HG03139 (cell line): ENCODE measurements at regions not wholly inside any gene's neighbourhood (a gene's known extent, or its start where the extent isn't known, plus 50 kb on each side); places are given as distances from the start of the nearest gene placed in this dataset.
"Not testable (repeated sequence)": the region's sequence is repeated elsewhere in the genome, so short reads cannot be mapped to it uniquely, and the experiment has no call there.

ENCODE experiments used
- ATAC-seq: cut with Tn5 transposase; IDR thresholded peaks from one replicate; pipeline ENCODE4 v1.9.1; 2021; ENCODE audit not compliant: unreplicated experiment

DNA sequence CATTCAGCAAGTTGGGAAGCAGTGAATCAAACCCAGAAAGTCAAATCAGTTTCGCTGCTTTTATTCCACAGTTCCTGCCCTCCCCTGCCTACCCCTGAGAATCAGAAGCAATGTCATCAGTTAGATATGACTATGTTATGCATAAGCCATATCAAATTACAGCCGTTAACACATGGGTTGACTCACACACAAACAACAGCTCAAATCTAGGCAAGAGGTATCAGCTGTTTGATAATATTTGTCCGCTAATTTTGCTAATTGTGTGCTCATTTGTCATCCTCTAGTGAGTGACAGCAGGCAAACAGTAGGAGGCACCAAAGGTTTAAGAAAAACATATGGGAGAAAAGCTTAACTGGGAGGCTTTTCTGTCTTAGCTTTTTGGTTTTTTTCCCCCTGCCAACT is 327.4 kb upstream of the CCL2 start:
- no peak for ATAC-seq

- ATAC-seq, result no peak
Measured at GRCh38 chr17:33929181-33929724, 325.8 kb upstream of the CCL2 start.

GRCh38 chr17:33931148-33931814 is 323.8 kb upstream of the CCL2 start:
- ATAC-seq, result not testable (repeated sequence)

DNA sequence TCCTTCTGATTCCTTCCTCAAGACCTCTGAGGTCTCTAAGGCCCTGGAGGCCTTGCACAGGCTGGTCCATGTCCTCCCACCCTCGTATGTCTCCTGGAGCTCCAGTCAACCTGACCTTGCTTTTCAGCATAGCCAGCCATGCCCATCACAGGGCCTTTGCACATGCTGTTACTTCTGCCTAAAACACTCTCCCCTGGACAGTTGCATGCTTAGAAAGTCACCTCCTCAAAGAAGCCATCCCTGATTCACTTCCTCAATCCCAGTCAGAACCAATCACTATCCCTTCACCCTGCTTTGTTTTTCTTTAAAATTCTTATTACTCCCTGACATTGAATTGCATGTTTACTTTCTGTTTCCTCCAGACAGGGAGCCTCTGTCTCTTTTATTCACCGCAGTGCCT is 322.1 kb upstream of the CCL2 start:
- ATAC-seq, result no peak

GRCh38 chr17:33933576-33933975 is 321.5 kb upstream of the CCL2 start:
- no peak for ATAC-seq

- ATAC-seq, result no peak
Measured at GRCh38 chr17:33934696-33935095, 320.4 kb upstream of the CCL2 start.

- ATAC-seq, result no peak
Measured at GRCh38 chr17:33935822-33936221, 319.3 kb upstream of the CCL2 start.

- ATAC-seq, result no peak
Measured at GRCh38 chr17:33936764-33937163, 318.3 kb upstream of the CCL2 start.

DNA sequence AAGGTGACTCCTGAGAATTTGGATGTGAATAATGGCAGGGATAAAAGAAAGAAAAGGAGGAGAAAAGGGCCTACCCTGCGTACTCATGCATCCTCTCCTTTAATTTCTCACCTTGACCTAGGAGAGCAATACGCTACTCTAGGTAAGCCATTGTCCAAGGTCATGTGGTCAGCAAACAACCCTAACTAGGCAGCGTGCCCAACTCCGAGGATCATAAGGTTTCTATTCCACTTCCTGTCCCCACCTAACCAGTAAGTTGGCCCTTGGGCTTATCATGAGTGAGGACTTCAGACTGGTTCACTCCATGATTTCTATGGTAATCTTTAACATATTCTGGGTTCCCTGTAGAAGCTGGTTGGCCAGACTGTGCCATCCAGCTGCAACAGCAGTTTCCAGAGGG is 315.1 kb upstream of the CCL2 start:
- ATAC-seq, result no peak

GRCh38 chr17:33940769-33941370 is 314.2 kb upstream of the CCL2 start:
- ATAC-seq, result no peak

DNA sequence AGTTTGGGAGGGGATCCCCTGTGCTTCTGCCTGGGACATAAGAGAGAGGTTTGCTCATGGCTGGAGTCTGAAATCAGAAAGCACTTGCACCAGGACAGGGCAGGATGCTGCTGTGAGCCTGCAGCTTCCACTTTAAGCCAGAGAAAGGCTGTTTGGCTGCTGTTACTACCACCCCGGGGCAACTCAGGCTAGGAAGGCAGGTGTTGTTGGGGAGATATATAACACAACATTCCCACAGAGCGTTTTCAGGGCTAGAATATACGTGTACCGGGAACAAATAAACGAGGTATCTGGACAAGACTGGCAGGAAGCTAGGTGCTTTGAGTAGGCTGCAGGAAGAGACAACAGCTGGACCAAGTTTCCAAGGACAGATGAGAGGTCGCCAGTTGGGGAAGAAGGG is 313.3 kb upstream of the CCL2 start:
- ATAC-seq, result no peak

- no peak for ATAC-seq
Measured at GRCh38 chr17:33942414-33942813, 312.7 kb upstream of the CCL2 start.

- no peak for ATAC-seq
Measured at GRCh38 chr17:33944412-33944811, 310.7 kb upstream of the CCL2 start.

GRCh38 chr17:33944826-33945225 is 310.3 kb upstream of the CCL2 start:
- ATAC-seq, result no peak

DNA sequence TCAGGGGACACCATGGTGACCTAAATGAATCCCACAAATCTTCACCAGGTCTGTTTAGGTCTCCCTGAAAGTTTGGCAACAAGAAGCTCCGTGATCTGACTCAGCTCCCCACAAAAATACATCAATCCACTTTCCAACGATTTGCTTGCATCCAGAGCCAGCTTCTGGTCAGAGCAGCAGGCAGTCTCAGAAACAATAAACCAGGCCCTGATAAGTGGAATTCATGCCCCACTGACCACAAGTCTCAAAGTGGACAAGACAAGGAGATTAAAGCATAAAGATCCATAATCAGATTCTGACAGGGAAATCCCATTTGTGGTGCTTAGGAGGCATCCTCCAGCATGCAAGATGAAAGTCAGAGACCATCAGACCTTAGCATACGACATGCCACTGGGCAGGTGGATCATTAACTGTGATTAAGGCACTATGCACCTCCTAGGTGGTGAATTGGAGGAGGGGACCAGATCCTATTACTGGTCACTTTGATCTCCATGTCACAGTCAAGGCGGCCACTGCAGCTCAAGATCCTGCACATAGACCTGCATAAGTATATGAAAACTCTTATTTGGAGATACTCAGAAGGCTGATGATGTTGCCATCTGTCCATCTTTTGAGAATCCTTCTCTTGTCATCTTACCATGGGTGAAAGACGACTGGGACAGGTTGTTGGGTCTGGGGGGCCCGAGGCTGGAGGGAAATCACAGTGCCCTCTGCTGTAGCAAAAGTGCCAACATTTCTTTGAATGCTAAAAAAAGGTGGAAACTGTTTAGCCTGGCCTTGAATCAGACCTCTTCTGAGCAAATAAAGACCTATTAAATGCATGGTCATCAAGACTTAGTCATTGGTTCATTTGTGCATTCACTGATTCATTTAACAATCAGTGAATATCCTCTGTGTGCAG is 309.2 kb upstream of the CCL2 start:
- no peak for ATAC-seq

GRCh38 chr17:33947762-33948161 is 307.3 kb upstream of the CCL2 start:
- ATAC-seq, result no peak

DNA sequence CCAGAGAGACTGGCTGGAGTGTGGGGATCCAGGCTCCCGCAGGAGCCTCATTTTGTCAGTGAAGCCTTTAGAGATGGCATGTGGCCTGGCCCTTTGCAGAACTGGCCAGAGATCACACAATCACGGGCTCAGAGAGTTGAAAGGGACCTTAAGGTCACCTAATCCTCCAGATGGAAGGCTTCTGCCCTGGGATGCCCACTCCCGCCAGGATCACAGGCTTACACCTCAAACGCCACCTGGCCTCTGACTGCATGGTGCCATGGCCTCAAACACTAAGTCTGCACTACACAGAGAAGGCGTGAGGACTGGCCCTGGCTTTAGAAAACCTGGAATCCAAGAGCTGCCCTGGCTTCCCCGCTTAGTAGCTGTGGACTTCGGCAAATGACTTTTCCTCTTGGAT is 306.8 kb upstream of the CCL2 start:
- no peak for ATAC-seq

GRCh38 chr17:33949100-33949499 is 306.0 kb upstream of the CCL2 start:
- no peak for ATAC-seq

- no peak for ATAC-seq
Measured at GRCh38 chr17:33950061-33950460, 305.0 kb upstream of the CCL2 start.

DNA sequence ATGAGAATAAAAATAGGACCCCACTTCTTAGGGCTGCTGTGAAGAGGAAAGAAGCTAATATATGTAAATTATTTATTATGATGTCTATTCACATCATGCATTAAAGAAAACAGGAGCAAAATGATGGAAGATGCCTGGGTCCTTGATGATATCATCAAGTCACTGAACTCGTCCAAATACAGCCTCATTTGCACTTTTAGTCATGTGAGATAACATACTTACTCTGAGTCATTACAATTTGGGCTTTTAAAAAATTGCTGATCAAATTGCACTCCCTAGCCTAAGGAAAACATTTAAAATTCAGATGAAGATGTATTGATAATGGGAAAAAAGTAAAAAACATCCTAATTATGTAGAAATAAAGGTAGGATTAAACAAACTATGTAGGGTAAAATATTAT is 302.7 kb upstream of the CCL2 start:
- ATAC-seq, result no peak

GRCh38 chr17:33954597-33954996 is 300.5 kb upstream of the CCL2 start:
- ATAC-seq, result no peak

DNA sequence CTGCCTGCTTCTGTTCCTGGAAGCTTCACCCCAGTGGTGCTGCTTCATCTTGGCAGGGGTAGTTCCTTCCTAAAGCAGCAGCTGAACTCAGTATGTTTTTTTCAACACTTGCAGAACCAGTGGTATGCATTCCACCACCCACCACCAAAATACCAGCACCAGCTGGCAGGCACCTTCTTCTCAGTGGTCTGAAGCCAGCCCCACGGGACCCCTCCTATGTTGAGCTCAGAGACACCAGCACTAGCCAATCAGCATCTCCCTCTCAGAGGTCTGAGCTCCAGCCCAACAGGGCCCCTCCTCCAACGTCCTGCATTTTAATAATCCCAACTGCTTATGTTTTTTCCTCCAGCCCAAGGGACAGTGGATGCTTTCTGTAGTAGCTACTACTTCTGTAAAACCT is 299.6 kb upstream of the CCL2 start:
- no peak for ATAC-seq
